Osteoblast (primary cell): ENCODE measurements at regions not wholly inside any gene's neighbourhood (a gene's known extent, or its start where the extent isn't known, plus 50 kb on each side); places are given as distances from the start of the nearest gene placed in this dataset.

Experiments used
- DNase-seq: peaks from one replicate; pipeline ENCODE4 v3.0.0; 2011; ENCODE audit warnings: low spot score, mixed read lengths; ENCODE audit not compliant: insufficient read length; ENCODE audit errors: missing footprints
- H2AFZ ChIP-seq: 2 replicates; pipeline ENCODE4 v1.6.0; 2011; ENCODE audit warnings: mild to moderate bottlenecking, low read length
- H3K27ac ChIP-seq: 2 replicates; pipeline ENCODE4 v1.5.1; 2011; ENCODE audit warnings: mild to moderate bottlenecking, low read depth, low read length, moderate library complexity
- H3K27me3 ChIP-seq: 2 replicates; pipeline ENCODE4 v1.6.0; 2012; ENCODE audit warnings: mild to moderate bottlenecking, control low read depth, inconsistent platforms, low read length, moderate library complexity; ENCODE audit not compliant: insufficient read depth
- H3K36me3 ChIP-seq: 2 replicates; pipeline ENCODE4 v1.5.1; 2011; ENCODE audit warnings: mild to moderate bottlenecking, low read length, control low read depth, moderate library complexity; ENCODE audit not compliant: insufficient read depth
- H3K4me1 ChIP-seq: 2 replicates; pipeline ENCODE4 v1.5.1; 2011; ENCODE audit warnings: mild to moderate bottlenecking, low read length, control low read depth, moderate library complexity; ENCODE audit not compliant: insufficient read depth
- H3K4me2 ChIP-seq: 2 replicates; pipeline ENCODE4 v1.6.0; 2011; ENCODE audit warnings: mild to moderate bottlenecking, low read length; ENCODE audit not compliant: insufficient read depth
- H3K4me3 ChIP-seq: fragments of 200-600 bp; sonication (generic); 3 replicates; pipeline ENCODE4 v1.5.1; 2012; ENCODE audit warnings: mild to moderate bottlenecking, low read length, inconsistent platforms; ENCODE audit not compliant: insufficient read depth
- H3K79me2 ChIP-seq: 2 replicates; pipeline ENCODE4 v1.6.0; 2012; ENCODE audit warnings: mild to moderate bottlenecking, low read length, control low read depth, inconsistent platforms; ENCODE audit not compliant: insufficient read depth
- H3K9me3 ChIP-seq: 2 replicates; pipeline ENCODE4 v1.5.1; 2011; ENCODE audit warnings: low read depth, low read length, control low read depth
- H4K20me1 ChIP-seq: 2 replicates; pipeline ENCODE4 v1.6.0; 2012; ENCODE audit warnings: mild to moderate bottlenecking, low read length, control low read depth; ENCODE audit not compliant: insufficient read depth
- CTCF ChIP-seq: IDR thresholded peaks from 2 replicates; pipeline ENCODE4 v1.5.1; 2011; ENCODE audit warnings: mild to moderate bottlenecking, low read depth, low read length, moderate library complexity; ENCODE audit errors: extremely low read depth

- Histone ChIP-seq H3K27me3 (no peaks in the 10 kb centered on the region), H3K4me2 (peak overlapping the region; percentile 69), H3K4me1 (peaks cover 6% of the 10 kb centered on the region), H2AFZ (peak overlapping the region; percentile 84), H3K4me3 (peak overlapping the region; percentile 74), H3K27ac (no peak overlapping the region), H3K79me2 (peaks cover 15% of the 10 kb centered on the region), H3K36me3 (no peaks in the 10 kb centered on the region), H3K9me3 (no peaks in the 10 kb centered on the region), H4K20me1 (no peaks in the 10 kb centered on the region)
- no peak for TF ChIP-seq CTCF
- DNase-seq = peak; percentile 83
Measured at GRCh38 chr13:99085139-99085807, 107.4 kb upstream of the DOCK9 start.

- Histone ChIP-seq H3K9me3 (no peaks in the 10 kb centered on the region), H2AFZ (peak overlapping the region; percentile 22), H4K20me1 (no peaks in the 10 kb centered on the region), H3K4me1 (peaks cover 6% of the 10 kb centered on the region), H3K27ac (no peak overlapping the region), H3K36me3 (no peaks in the 10 kb centered on the region), H3K79me2 (peaks cover 15% of the 10 kb centered on the region), H3K4me3 (peak overlapping the region; percentile 74), H3K27me3 (no peaks in the 10 kb centered on the region), H3K4me2 (peak overlapping the region; percentile 69)
- no peak for TF ChIP-seq CTCF
- DNase-seq = no peak
Measured at GRCh38 chr13:99085808-99086266, 108.0 kb upstream of the DOCK9 start.

- Histone ChIP-seq H3K4me1 (peaks cover 6% of the 10 kb centered on the region), H2AFZ (peak overlapping the region; percentile 95), H3K4me2 (peak overlapping the region; percentile 94), H3K4me3 (peak overlapping the region; percentile 74), H3K9me3 (no peaks in the 10 kb centered on the region), H3K27me3 (no peaks in the 10 kb centered on the region), H3K79me2 (peaks cover 15% of the 10 kb centered on the region), H4K20me1 (no peaks in the 10 kb centered on the region), H3K36me3 (no peaks in the 10 kb centered on the region), H3K27ac (peak overlapping the region; percentile 28)
- no peak for TF ChIP-seq CTCF
- DNase-seq = peak; percentile 96
Measured at GRCh38 chr13:99086267-99087097, 108.6 kb upstream of the DOCK9 start.
